ENCODE measurements at regions not wholly inside any gene's neighbourhood (a gene's known extent, or its start where the extent isn't known, plus 50 kb on each side); places are given as distances from the start of the nearest gene placed in this dataset.

- DNase-seq = no peak
Observed at GRCh38 chr11:81092522-81092921, 1641.1 kb downstream of the FAM181B start.

GRCh38 chr11:81089242-81089641 lies 1644.4 kb downstream of the FAM181B start:
- DNase-seq = no peak

GRCh38 chr11:81080476-81080875 lies 1639.6 kb upstream of the TENM4 start:
- no peak for DNase-seq

GRCh38 chr11:81072273-81072672 lies 1631.4 kb upstream of the TENM4 start:
- DNase-seq = no peak

- DNase-seq = no peak
Observed at GRCh38 chr11:81071606-81072005, 1630.8 kb upstream of the TENM4 start.

GRCh38 chr11:81070948-81071347 lies 1630.1 kb upstream of the TENM4 start:
- DNase-seq = no peak

GRCh38 chr11:81059356-81059755 lies 1618.5 kb upstream of the TENM4 start:
- no peak for DNase-seq

- DNase-seq = no peak
Observed at GRCh38 chr11:81052344-81053158, 1611.7 kb upstream of the TENM4 start.

GRCh38 chr11:81039916-81040524 lies 1599.2 kb upstream of the TENM4 start:
- DNase-seq = no peak

GRCh38 chr11:81036168-81036870 lies 1595.5 kb upstream of the TENM4 start:
- no peak for DNase-seq

- no peak for DNase-seq
Observed at GRCh38 chr11:81033779-81034540, 1593.1 kb upstream of the TENM4 start.

GRCh38 chr11:81032906-81033305 lies 1592.1 kb upstream of the TENM4 start:
- DNase-seq = no peak

- no peak for DNase-seq
Observed at GRCh38 chr11:81030186-81030585, 1589.4 kb upstream of the TENM4 start.

- no peak for DNase-seq
Observed at GRCh38 chr11:81026032-81026431, 1585.2 kb upstream of the TENM4 start.

- DNase-seq = no peak
Observed at GRCh38 chr11:81022057-81022456, 1581.2 kb upstream of the TENM4 start.

GRCh38 chr11:81010631-81011030 lies 1569.8 kb upstream of the TENM4 start:
- DNase-seq = no peak

GRCh38 chr11:81007046-81007445 lies 1566.2 kb upstream of the TENM4 start:
- DNase-seq = no peak

GRCh38 chr11:81005595-81005994 lies 1564.8 kb upstream of the TENM4 start:
- DNase-seq = no peak

- DNase-seq = no peak
Observed at GRCh38 chr11:81004576-81004975, 1563.7 kb upstream of the TENM4 start.

GRCh38 chr11:81002374-81002773 lies 1561.5 kb upstream of the TENM4 start:
- DNase-seq = no peak

GRCh38 chr11:81000735-81001134 lies 1559.9 kb upstream of the TENM4 start:
- no peak for DNase-seq

- no peak for DNase-seq
Observed at GRCh38 chr11:81000334-81000733, 1559.5 kb upstream of the TENM4 start.

- DNase-seq = no peak
Observed at GRCh38 chr11:80995523-80995922, 1554.7 kb upstream of the TENM4 start.
